ENCODE measurements at regions not wholly inside any gene's neighbourhood (a gene's known extent, or its start where the extent isn't known, plus 50 kb on each side); places are given as distances from the start of the nearest gene placed in this dataset.
"Not testable (repeated sequence)": the region's sequence is repeated elsewhere in the genome, so short reads cannot be mapped to it uniquely, and the experiment has no call there.

GRCh38 chr6:55954436-55954835 lies 79.0 kb upstream of the BMP5 start:
- DNase-seq, result no peak

GRCh38 chr6:55953335-55953734 lies 77.9 kb upstream of the BMP5 start:
- no peak for DNase-seq

- no peak for DNase-seq
Observed at GRCh38 chr6:55950071-55950814, 74.9 kb upstream of the BMP5 start.

GRCh38 chr6:55943329-55943728 lies 67.9 kb upstream of the BMP5 start:
- DNase-seq, result no peak

GRCh38 chr6:55941702-55942101 lies 66.3 kb upstream of the BMP5 start:
- DNase-seq, result no peak

GRCh38 chr6:55937951-55938690 lies 62.7 kb upstream of the BMP5 start:
- no peak for DNase-seq

GRCh38 chr6:55937261-55937947 lies 62.0 kb upstream of the BMP5 start:
- DNase-seq, result no peak

- DNase-seq, result no peak
Observed at GRCh38 chr6:55931101-55931500, 55.7 kb upstream of the BMP5 start.

GRCh38 chr6:55927713-55928112 lies 52.3 kb upstream of the BMP5 start:
- not testable (repeated sequence) for DNase-seq

GRCh38 chr6:55925292-55925691 lies 49.9 kb upstream of the BMP5 start:
- no peak for DNase-seq

All from NCI-H187 (cell line).